ENCODE measurements at regions not wholly inside any gene's neighbourhood (a gene's known extent, or its start where the extent isn't known, plus 50 kb on each side); places are given as distances from the start of the nearest gene placed in this dataset.

DNA sequence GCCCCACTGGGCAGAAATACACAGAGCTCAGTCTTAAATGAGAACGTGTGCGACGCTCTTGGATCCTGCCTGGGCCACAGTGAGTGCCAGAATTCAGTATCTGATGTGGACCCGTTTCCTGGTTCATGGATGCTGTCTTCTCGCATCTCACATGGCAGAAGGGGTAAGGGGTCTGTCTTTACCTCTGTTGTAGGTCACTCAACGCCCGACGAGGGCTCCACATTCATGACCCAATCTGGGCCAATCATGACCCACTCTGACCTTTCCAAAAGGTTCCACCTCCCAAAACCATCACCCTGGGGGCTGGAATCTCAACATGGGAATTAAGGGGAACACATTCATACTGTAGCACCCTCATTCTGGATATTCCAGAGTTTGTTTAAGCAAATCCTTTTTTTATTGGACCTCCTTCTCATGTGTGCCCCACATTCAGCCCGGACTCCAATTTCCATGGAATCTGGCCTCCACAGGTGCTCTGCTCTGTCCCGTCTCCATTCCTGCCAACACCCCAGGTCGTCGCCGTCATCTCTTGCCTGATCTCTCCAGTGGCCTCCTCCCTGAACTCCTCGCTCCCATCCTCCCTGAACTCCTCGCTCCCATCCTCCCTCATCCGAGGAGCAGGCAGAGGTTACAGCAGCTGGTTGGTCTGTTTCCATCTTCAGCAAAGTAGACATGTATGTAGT lies 78.9 kb upstream of the OTOS start:
- no peak overlapping the region for H3K27ac ChIP-seq

DNA sequence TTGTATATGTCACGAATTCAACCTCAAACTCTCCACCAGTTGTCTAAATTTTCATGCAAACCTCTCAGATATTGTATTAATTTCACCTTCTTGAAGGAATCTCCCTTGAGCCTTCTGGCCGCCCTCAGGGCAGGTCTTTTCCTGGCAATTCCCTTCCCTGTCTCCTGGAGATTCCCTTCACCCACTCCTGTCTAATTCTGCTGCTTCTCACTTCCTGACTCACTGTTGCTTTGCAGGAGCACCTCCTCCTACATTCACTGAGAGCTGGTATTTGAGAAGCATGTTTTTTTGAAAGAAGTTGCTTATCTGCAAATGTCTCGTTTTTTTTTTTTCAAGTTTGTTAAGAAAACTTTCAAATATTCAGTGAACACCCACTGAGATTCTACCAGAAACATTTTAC lies 79.9 kb upstream of the OTOS start:
- no peak overlapping the region for H3K4me3 ChIP-seq (ENCODE audit: low read depth, low read length)
- no peaks in the 10 kb centered on the region for H3K9me3 ChIP-seq (ENCODE audit: control insufficient read depth, low read length)
- no peaks in the 10 kb centered on the region for H3K4me1 ChIP-seq
- no peak overlapping the region for H3K27ac ChIP-seq
- no peaks in the 10 kb centered on the region for H3K79me2 ChIP-seq
- no peaks in the 10 kb centered on the region for H3K27me3 ChIP-seq (ENCODE audit: control insufficient read depth, insufficient read depth, low read length)
- H3K9ac ChIP-seq: no peak overlapping the region
- H2AFZ ChIP-seq: no peak overlapping the region
- TF ChIP-seq, protein P1, sequence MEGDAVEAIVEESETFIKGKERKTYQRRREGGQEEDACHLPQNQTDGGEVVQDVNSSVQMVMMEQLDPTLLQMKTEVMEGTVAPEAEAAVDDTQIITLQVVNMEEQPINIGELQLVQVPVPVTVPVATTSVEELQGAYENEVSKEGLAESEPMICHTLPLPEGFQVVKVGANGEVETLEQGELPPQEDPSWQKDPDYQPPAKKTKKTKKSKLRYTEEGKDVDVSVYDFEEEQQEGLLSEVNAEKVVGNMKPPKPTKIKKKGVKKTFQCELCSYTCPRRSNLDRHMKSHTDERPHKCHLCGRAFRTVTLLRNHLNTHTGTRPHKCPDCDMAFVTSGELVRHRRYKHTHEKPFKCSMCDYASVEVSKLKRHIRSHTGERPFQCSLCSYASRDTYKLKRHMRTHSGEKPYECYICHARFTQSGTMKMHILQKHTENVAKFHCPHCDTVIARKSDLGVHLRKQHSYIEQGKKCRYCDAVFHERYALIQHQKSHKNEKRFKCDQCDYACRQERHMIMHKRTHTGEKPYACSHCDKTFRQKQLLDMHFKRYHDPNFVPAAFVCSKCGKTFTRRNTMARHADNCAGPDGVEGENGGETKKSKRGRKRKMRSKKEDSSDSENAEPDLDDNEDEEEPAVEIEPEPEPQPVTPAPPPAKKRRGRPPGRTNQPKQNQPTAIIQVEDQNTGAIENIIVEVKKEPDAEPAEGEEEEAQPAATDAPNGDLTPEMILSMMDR (IDR thresholded peaks at IDR 0.05): no peak
- no peaks in the 10 kb centered on the region for H3K36me3 ChIP-seq (ENCODE audit: control insufficient read depth, insufficient read depth, low read length)
- H3K4me2 ChIP-seq (ENCODE audit: low read length): no peak overlapping the region

More for the DNA sequence above, 78.9 kb upstream of the OTOS start:
- Histone ChIP-seq H3K9me3 (ENCODE audit: control insufficient read depth, low read length) (no peaks in the 10 kb centered on the region), H3K79me2 (no peaks in the 10 kb centered on the region), H2AFZ (no peak overlapping the region), H3K4me1 (no peaks in the 10 kb centered on the region), H3K4me3 (ENCODE audit: low read depth, low read length) (no peak overlapping the region), H3K4me2 (ENCODE audit: low read length) (no peak overlapping the region), H3K9ac (no peak overlapping the region), H3K27me3 (ENCODE audit: control insufficient read depth, insufficient read depth, low read length) (no peaks in the 10 kb centered on the region), H3K36me3 (ENCODE audit: control insufficient read depth, insufficient read depth, low read length) (no peaks in the 10 kb centered on the region)
- TF ChIP-seq, protein P1 (IDR thresholded peaks at IDR 0.05): no peak

DNA sequence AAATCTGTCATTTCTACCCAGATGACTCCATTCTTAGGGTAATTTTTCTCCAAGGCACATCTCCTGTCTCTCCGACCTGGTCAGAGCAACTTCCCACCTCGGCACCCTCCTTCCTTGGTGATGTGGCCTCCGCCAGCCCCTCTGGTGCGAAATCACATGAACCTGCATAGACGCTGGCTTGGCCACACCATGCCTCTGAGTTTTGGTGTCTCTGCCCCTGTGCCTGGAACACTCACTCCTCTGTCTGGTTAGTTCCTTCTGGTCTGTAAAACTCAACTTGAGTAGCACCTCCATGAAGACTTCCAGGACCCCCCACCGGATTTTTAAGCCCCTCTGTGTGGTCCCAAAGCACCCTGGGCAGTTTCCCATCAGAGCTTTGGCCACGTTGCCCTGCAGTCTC lies 83.2 kb upstream of the OTOS start:
- H3K27me3 ChIP-seq (ENCODE audit: control insufficient read depth, insufficient read depth, low read length): no peaks in the 10 kb centered on the region
- H3K9me3 ChIP-seq (ENCODE audit: control insufficient read depth, low read length): no peaks in the 10 kb centered on the region
- H2AFZ ChIP-seq: no peak overlapping the region
- H3K9ac ChIP-seq: no peak overlapping the region
- no peak overlapping the region for H3K27ac ChIP-seq
- H3K4me1 ChIP-seq: no peaks in the 10 kb centered on the region
- TF ChIP-seq, protein P1 (IDR thresholded peaks at IDR 0.05): no peak
- H3K36me3 ChIP-seq (ENCODE audit: control insufficient read depth, insufficient read depth, low read length): no peaks in the 10 kb centered on the region
- no peak overlapping the region for H3K4me2 ChIP-seq (ENCODE audit: low read length)
- H3K79me2 ChIP-seq: no peaks in the 10 kb centered on the region
- no peak overlapping the region for H3K4me3 ChIP-seq (ENCODE audit: low read depth, low read length)

DNA sequence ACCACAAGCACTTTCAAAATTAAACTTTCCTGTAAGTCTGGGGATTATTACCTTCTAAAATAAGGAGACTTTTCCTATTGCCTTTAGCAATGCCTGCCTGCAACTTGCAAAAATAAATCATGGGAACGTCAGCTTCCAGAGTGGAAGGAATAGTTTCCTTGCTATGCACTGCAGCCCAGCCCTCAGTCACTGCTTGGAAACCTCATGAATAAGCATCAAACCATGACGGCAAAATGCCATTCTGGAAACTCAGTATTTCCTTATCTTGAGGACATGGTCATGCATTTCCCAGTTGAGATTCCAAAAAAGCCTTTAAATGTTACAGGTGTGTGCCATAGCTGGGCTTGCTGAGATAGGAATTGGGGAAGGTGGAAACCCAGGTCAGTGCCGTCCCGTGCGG lies 84.2 kb upstream of the OTOS start:
- no peaks in the 10 kb centered on the region for H3K27me3 ChIP-seq (ENCODE audit: control insufficient read depth, insufficient read depth, low read length)
- no peaks in the 10 kb centered on the region for H3K36me3 ChIP-seq (ENCODE audit: control insufficient read depth, insufficient read depth, low read length)
- no peaks in the 10 kb centered on the region for H3K9me3 ChIP-seq (ENCODE audit: control insufficient read depth, low read length)
- TF ChIP-seq, protein P1 (IDR thresholded peaks at IDR 0.05): no peak
- no peak overlapping the region for H3K4me3 ChIP-seq (ENCODE audit: low read depth, low read length)
- no peak overlapping the region for H2AFZ ChIP-seq
- no peaks in the 10 kb centered on the region for H3K79me2 ChIP-seq
- no peaks in the 10 kb centered on the region for H3K4me1 ChIP-seq
- no peak overlapping the region for H3K9ac ChIP-seq
- no peak overlapping the region for H3K27ac ChIP-seq
- H3K4me2 ChIP-seq (ENCODE audit: low read length): no peak overlapping the region

DNA sequence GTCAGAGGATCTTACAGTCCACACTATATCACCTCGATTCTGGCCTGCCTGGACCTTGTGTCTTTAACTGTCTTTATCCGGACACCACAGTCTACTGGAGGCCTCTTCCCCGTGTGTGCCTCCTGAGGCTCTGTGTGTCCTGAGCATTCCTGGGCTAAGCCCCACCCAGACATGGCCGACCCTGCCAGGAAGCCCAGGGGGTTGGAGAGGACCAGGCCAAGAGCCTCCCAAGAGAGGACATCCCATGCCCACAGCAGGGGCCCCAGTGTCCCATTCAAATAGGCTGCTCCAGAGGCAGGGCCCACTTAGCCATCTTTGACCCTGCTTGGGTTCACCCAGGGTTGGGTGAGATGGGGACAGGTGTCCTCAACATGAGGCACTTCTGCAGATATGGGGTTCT lies 84.7 kb upstream of the OTOS start:
- TF ChIP-seq, protein P1 (IDR thresholded peaks at IDR 0.05): no peak
- H3K79me2 ChIP-seq: no peaks in the 10 kb centered on the region
- H3K27me3 ChIP-seq (ENCODE audit: control insufficient read depth, insufficient read depth, low read length): no peaks in the 10 kb centered on the region
- H3K9me3 ChIP-seq (ENCODE audit: control insufficient read depth, low read length): no peaks in the 10 kb centered on the region
- no peak overlapping the region for H3K9ac ChIP-seq
- no peak overlapping the region for H3K4me3 ChIP-seq (ENCODE audit: low read depth, low read length)
- no peak overlapping the region for H3K27ac ChIP-seq
- H3K4me2 ChIP-seq (ENCODE audit: low read length): no peak overlapping the region
- H3K4me1 ChIP-seq: no peaks in the 10 kb centered on the region
- H3K36me3 ChIP-seq (ENCODE audit: control insufficient read depth, insufficient read depth, low read length): no peaks in the 10 kb centered on the region
- no peak overlapping the region for H2AFZ ChIP-seq
